ENCODE measurements at regions not wholly inside any gene's neighbourhood (a gene's known extent, or its start where the extent isn't known, plus 50 kb on each side); places are given as distances from the start of the nearest gene placed in this dataset.
A peak's percentile ranks its signal among the peaks of the same experiment; 100 is the strongest.

- H3K27me3 ChIP-seq (ENCODE audit: control insufficient read depth in 3 of 3, insufficient read depth in 3 of 3, low read depth in 1 of 3, low read length in 3 of 3), result no peaks in the 10 kb centered on the region
- no peak overlapping the region for H2BK15ac ChIP-seq (ENCODE audit: low read length)
- no peak overlapping the region for H3K4me2 ChIP-seq (ENCODE audit: insufficient read depth, low read length, poor library complexity, severe bottlenecking)
- H3K23ac ChIP-seq (ENCODE audit: low read depth, low read length, poor library complexity), result no peak overlapping the region
- H3K4ac ChIP-seq (ENCODE audit: low read length), result no peak overlapping the region
- no peak overlapping the region for H2BK5ac ChIP-seq (ENCODE audit: low read length)
- H3K4me3 ChIP-seq (ENCODE audit: low read length in 2 of 2), result no peak overlapping the region
- H3K9ac ChIP-seq (ENCODE audit: low read depth, low read length, poor library complexity), result no peak overlapping the region
- H3K18ac ChIP-seq (ENCODE audit: low read length), result no peak overlapping the region
- H2BK120ac ChIP-seq (ENCODE audit: low read depth, low read length), result no peak overlapping the region
- H3K79me1 ChIP-seq (ENCODE audit: low read depth, low read length), result no peaks in the 10 kb centered on the region
- no peak overlapping the region for H4K8ac ChIP-seq (ENCODE audit: low read depth, low read length)
- no peak for DNase-seq (ENCODE audit: low spot score)
- H2AFZ ChIP-seq (ENCODE audit: low read length), result no peak overlapping the region
- H3K14ac ChIP-seq (ENCODE audit: low read length), result no peak overlapping the region
- H2AK5ac ChIP-seq (ENCODE audit: low read depth, low read length), result no peak overlapping the region
- no peaks in the 10 kb centered on the region for H3K4me1 ChIP-seq (ENCODE audit: control insufficient read depth in 2 of 2, insufficient read depth in 1 of 2, low read depth in 1 of 2, low read length in 2 of 2)
- no peak overlapping the region for H2BK12ac ChIP-seq (ENCODE audit: low read length)
- H4K91ac ChIP-seq (ENCODE audit: low read depth, low read length, poor library complexity), result no peak overlapping the region
- WGBS, 2 donors (ENCODE audit: extremely low coverage in 2 of 2, insufficient read length in 2 of 2, insufficient replicate concordance in 1 of 2), result no CpG with 5 or more reads among the region's 2 CpGs
- no peaks in the 10 kb centered on the region for H3K36me3 ChIP-seq (replicated peaks in 1 of 2; ENCODE audit: control insufficient read depth in 2 of 2, insufficient read depth in 2 of 2, low read length in 2 of 2)
- H3K27ac ChIP-seq (replicated peaks; ENCODE audit: low read length), result no peak overlapping the region
- no peaks in the 10 kb centered on the region for H3K9me3 ChIP-seq (replicated peaks in 1 of 2; ENCODE audit: control insufficient read depth in 2 of 2, insufficient read depth in 1 of 2, low read depth in 1 of 2, low read length in 2 of 2)
These were observed 250.6 kb upstream of the TENM4 start for GRCh38 chr11:79691445-79691844.

GRCh38 chr11:79686703-79687419, 246.0 kb upstream of the TENM4 start:
- no peak overlapping the region for H4K91ac ChIP-seq (ENCODE audit: low read depth, low read length, poor library complexity)
- no peaks in the 10 kb centered on the region for H3K4me1 ChIP-seq (ENCODE audit: control insufficient read depth in 2 of 2, insufficient read depth in 1 of 2, low read depth in 1 of 2, low read length in 2 of 2)
- H2AFZ ChIP-seq (ENCODE audit: low read length), result no peak overlapping the region
- H2AK5ac ChIP-seq (ENCODE audit: low read depth, low read length), result no peak overlapping the region
- H3K36me3 ChIP-seq (replicated peaks in 1 of 2; ENCODE audit: control insufficient read depth in 2 of 2, insufficient read depth in 2 of 2, low read length in 2 of 2), result no peaks in the 10 kb centered on the region
- no peak overlapping the region for H2BK12ac ChIP-seq (ENCODE audit: low read length)
- H2BK15ac ChIP-seq (ENCODE audit: low read length), result no peak overlapping the region
- H3K27ac ChIP-seq (replicated peaks; ENCODE audit: low read length), result no peak overlapping the region
- no peak overlapping the region for H3K9ac ChIP-seq (ENCODE audit: low read depth, low read length, poor library complexity)
- WGBS, 2 donors (ENCODE audit: extremely low coverage in 2 of 2, insufficient read length in 2 of 2, insufficient replicate concordance in 1 of 2), result no CpG with 5 or more reads among the region's 5 CpGs
- no peaks in the 10 kb centered on the region for H3K79me1 ChIP-seq (ENCODE audit: low read depth, low read length)
- no peak overlapping the region for H4K8ac ChIP-seq (ENCODE audit: low read depth, low read length)
- no peak overlapping the region for H3K4ac ChIP-seq (ENCODE audit: low read length)
- H3K4me3 ChIP-seq (ENCODE audit: low read length in 2 of 2), result no peak overlapping the region
- H3K4me2 ChIP-seq (ENCODE audit: insufficient read depth, low read length, poor library complexity, severe bottlenecking), result no peak overlapping the region
- H3K18ac ChIP-seq (ENCODE audit: low read length), result no peak overlapping the region
- H2BK5ac ChIP-seq (ENCODE audit: low read length), result no peak overlapping the region
- no peak overlapping the region for H3K14ac ChIP-seq (ENCODE audit: low read length)
- no peak overlapping the region for H3K23ac ChIP-seq (ENCODE audit: low read depth, low read length, poor library complexity)
- H3K9me3 ChIP-seq (replicated peaks in 1 of 2; ENCODE audit: control insufficient read depth in 2 of 2, insufficient read depth in 1 of 2, low read depth in 1 of 2, low read length in 2 of 2), result no peaks in the 10 kb centered on the region
- no peak for DNase-seq (ENCODE audit: low spot score)
- no peak overlapping the region for H2BK120ac ChIP-seq (ENCODE audit: low read depth, low read length)
- H3K27me3 ChIP-seq (ENCODE audit: control insufficient read depth in 3 of 3, insufficient read depth in 3 of 3, low read depth in 1 of 3, low read length in 3 of 3), result no peaks in the 10 kb centered on the region

- no peak overlapping the region for H3K4ac ChIP-seq (ENCODE audit: low read length)
- H3K4me2 ChIP-seq (ENCODE audit: insufficient read depth, low read length, poor library complexity, severe bottlenecking), result no peak overlapping the region
- H3K9me3 ChIP-seq (replicated peaks in 1 of 2; ENCODE audit: control insufficient read depth in 2 of 2, insufficient read depth in 1 of 2, low read depth in 1 of 2, low read length in 2 of 2), result no peaks in the 10 kb centered on the region
- no CpG with 5 or more reads among the region's 1 CpG for WGBS, 2 donors (ENCODE audit: extremely low coverage in 2 of 2, insufficient read length in 2 of 2, insufficient replicate concordance in 1 of 2)
- H2BK5ac ChIP-seq (ENCODE audit: low read length), result no peak overlapping the region
- H2BK12ac ChIP-seq (ENCODE audit: low read length), result no peak overlapping the region
- H3K14ac ChIP-seq (ENCODE audit: low read length), result no peak overlapping the region
- no peak overlapping the region for H3K9ac ChIP-seq (ENCODE audit: low read depth, low read length, poor library complexity)
- H3K79me1 ChIP-seq (ENCODE audit: low read depth, low read length), result no peaks in the 10 kb centered on the region
- H2AK5ac ChIP-seq (ENCODE audit: low read depth, low read length), result no peak overlapping the region
- no peak overlapping the region for H3K23ac ChIP-seq (ENCODE audit: low read depth, low read length, poor library complexity)
- no peak overlapping the region for H4K91ac ChIP-seq (ENCODE audit: low read depth, low read length, poor library complexity)
- H2AFZ ChIP-seq (ENCODE audit: low read length), result no peak overlapping the region
- no peak overlapping the region for H3K27ac ChIP-seq (replicated peaks; ENCODE audit: low read length)
- no peak overlapping the region for H3K4me3 ChIP-seq (ENCODE audit: low read length in 2 of 2)
- H2BK120ac ChIP-seq (ENCODE audit: low read depth, low read length), result no peak overlapping the region
- peaks cover 0 to 3% of the 10 kb centered on the region in 2 donors for H3K4me1 ChIP-seq (ENCODE audit: control insufficient read depth in 2 of 2, insufficient read depth in 1 of 2, low read depth in 1 of 2, low read length in 2 of 2)
- H3K36me3 ChIP-seq (replicated peaks in 1 of 2; ENCODE audit: control insufficient read depth in 2 of 2, insufficient read depth in 2 of 2, low read length in 2 of 2), result no peaks in the 10 kb centered on the region
- no peak overlapping the region for H2BK15ac ChIP-seq (ENCODE audit: low read length)
- DNase-seq (ENCODE audit: low spot score), result no peak
- H3K27me3 ChIP-seq (ENCODE audit: control insufficient read depth in 3 of 3, insufficient read depth in 3 of 3, low read depth in 1 of 3, low read length in 3 of 3), result no peaks in the 10 kb centered on the region
- no peak overlapping the region for H4K8ac ChIP-seq (ENCODE audit: low read depth, low read length)
- no peak overlapping the region for H3K18ac ChIP-seq (ENCODE audit: low read length)
These were observed 243.1 kb upstream of the TENM4 start for GRCh38 chr11:79683930-79684329.

- H3K9ac ChIP-seq (ENCODE audit: low read depth, low read length, poor library complexity), result no peak overlapping the region
- H3K36me3 ChIP-seq (replicated peaks in 1 of 2; ENCODE audit: control insufficient read depth in 2 of 2, insufficient read depth in 2 of 2, low read length in 2 of 2), result no peaks in the 10 kb centered on the region
- no peak overlapping the region for H3K14ac ChIP-seq (ENCODE audit: low read length)
- H3K27me3 ChIP-seq (ENCODE audit: control insufficient read depth in 3 of 3, insufficient read depth in 3 of 3, low read depth in 1 of 3, low read length in 3 of 3), result no peaks in the 10 kb centered on the region
- no peak overlapping the region for H2BK12ac ChIP-seq (ENCODE audit: low read length)
- no peaks in the 10 kb centered on the region for H3K79me1 ChIP-seq (ENCODE audit: low read depth, low read length)
- peak overlapping the region; percentile 27 for H3K4me2 ChIP-seq (ENCODE audit: insufficient read depth, low read length, poor library complexity, severe bottlenecking)
- no peak overlapping the region for H3K23ac ChIP-seq (ENCODE audit: low read depth, low read length, poor library complexity)
- H3K18ac ChIP-seq (ENCODE audit: low read length), result no peak overlapping the region
- no peak overlapping the region for H3K4ac ChIP-seq (ENCODE audit: low read length)
- no peak overlapping the region for H2AK5ac ChIP-seq (ENCODE audit: low read depth, low read length)
- no peaks in the 10 kb centered on the region for H3K9me3 ChIP-seq (replicated peaks in 1 of 2; ENCODE audit: control insufficient read depth in 2 of 2, insufficient read depth in 1 of 2, low read depth in 1 of 2, low read length in 2 of 2)
- no peak overlapping the region for H2BK5ac ChIP-seq (ENCODE audit: low read length)
- DNase-seq (ENCODE audit: low spot score), result no peak
- H4K91ac ChIP-seq (ENCODE audit: low read depth, low read length, poor library complexity), result no peak overlapping the region
- no peak overlapping the region for H3K4me3 ChIP-seq (ENCODE audit: low read length in 2 of 2)
- H2BK15ac ChIP-seq (ENCODE audit: low read length), result no peak overlapping the region
- peaks cover 0 to 4% of the 10 kb centered on the region in 2 donors for H3K4me1 ChIP-seq (ENCODE audit: control insufficient read depth in 2 of 2, insufficient read depth in 1 of 2, low read depth in 1 of 2, low read length in 2 of 2)
- no peak overlapping the region for H2BK120ac ChIP-seq (ENCODE audit: low read depth, low read length)
- no peak overlapping the region for H2AFZ ChIP-seq (ENCODE audit: low read length)
- no peak overlapping the region for H4K8ac ChIP-seq (ENCODE audit: low read depth, low read length)
- peak overlapping the region; percentile 38 for H3K27ac ChIP-seq (replicated peaks; ENCODE audit: low read length)
- WGBS, 2 donors (ENCODE audit: extremely low coverage in 2 of 2, insufficient read length in 2 of 2, insufficient replicate concordance in 1 of 2), result no CpG with 5 or more reads among the region's 5 CpGs
These were observed 238.1 kb upstream of the TENM4 start for GRCh38 chr11:79678780-79679452.
